ENCODE measurements at regions not wholly inside any gene's neighbourhood (a gene's known extent, or its start where the extent isn't known, plus 50 kb on each side); places are given as distances from the start of the nearest gene placed in this dataset.

GRCh38 chr12:76711241-76711640 is 52.7 kb upstream of the ZDHHC17 start:
- no peak for DNase-seq

GRCh38 chr12:76713130-76713529 is 50.8 kb upstream of the ZDHHC17 start:
- no peak for DNase-seq

DNA sequence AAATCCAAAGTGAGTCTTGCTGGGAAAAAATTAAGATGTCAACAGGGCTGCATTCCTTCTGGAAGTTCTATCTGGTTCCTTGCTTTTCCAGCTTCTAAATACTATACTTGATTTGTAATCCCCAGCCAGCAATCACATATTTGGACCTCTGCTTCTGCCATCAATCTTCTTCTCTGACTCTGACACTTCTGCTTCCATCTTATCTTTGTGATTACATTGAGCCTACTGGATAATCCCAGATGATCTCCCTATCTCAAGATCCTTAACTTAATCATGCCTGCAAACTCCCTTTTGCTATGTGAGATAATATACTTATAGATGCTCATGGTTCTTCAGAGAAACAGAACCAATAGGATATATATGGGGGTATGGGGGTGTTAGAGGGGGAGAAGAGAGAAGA is 49.9 kb upstream of the ZDHHC17 start:
- no peak for DNase-seq
